NCI-H526 treated with DMSO at 0.1 percent for 48 hours (cell line): ENCODE measurements at regions not wholly inside any gene's neighbourhood (a gene's known extent, or its start where the extent isn't known, plus 50 kb on each side); places are given as distances from the start of the nearest gene placed in this dataset.
"Not testable (repeated sequence)": the region's sequence is repeated elsewhere in the genome, so short reads cannot be mapped to it uniquely, and the experiment has no call there.

ENCODE experiments used
- DNase-seq: peaks from one replicate; lab custom pipeline; 2025; lab: John Stamatoyannopoulos, UW

- DNase-seq, result not testable (repeated sequence)
These were observed 224.3 kb upstream of the ID4 start for GRCh38 chr6:19612672-19613466.

GRCh38 chr6:19613678-19614077, 223.5 kb upstream of the ID4 start:
- DNase-seq, result no peak

- no peak for DNase-seq
These were observed 221.1 kb upstream of the ID4 start for GRCh38 chr6:19616022-19616421.

GRCh38 chr6:19632230-19632629, 204.9 kb upstream of the ID4 start:
- DNase-seq, result no peak

GRCh38 chr6:19632786-19633185, 204.4 kb upstream of the ID4 start:
- DNase-seq, result no peak

- DNase-seq, result no peak
These were observed 201.4 kb upstream of the ID4 start for GRCh38 chr6:19635728-19636127.

- no peak for DNase-seq
These were observed 200.2 kb upstream of the ID4 start for GRCh38 chr6:19637010-19637409.

GRCh38 chr6:19638931-19639330, 198.2 kb upstream of the ID4 start:
- DNase-seq, result no peak

GRCh38 chr6:19643287-19643686, 193.9 kb upstream of the ID4 start:
- no peak for DNase-seq

GRCh38 chr6:19643713-19644112, 193.5 kb upstream of the ID4 start:
- no peak for DNase-seq

- DNase-seq, result peak; percentile 45
These were observed 181.4 kb upstream of the ID4 start for GRCh38 chr6:19655744-19656143.

- DNase-seq, result no peak
These were observed 176.9 kb upstream of the ID4 start for GRCh38 chr6:19660123-19660910.

GRCh38 chr6:19662911-19663310, 174.3 kb upstream of the ID4 start:
- no peak for DNase-seq

- DNase-seq, result peak; percentile 30
These were observed 173.7 kb upstream of the ID4 start for GRCh38 chr6:19663479-19663878.

- no peak for DNase-seq
These were observed 173.1 kb upstream of the ID4 start for GRCh38 chr6:19664050-19664449.

GRCh38 chr6:19664878-19665612, 172.1 kb upstream of the ID4 start:
- no peak for DNase-seq

- no peak for DNase-seq
These were observed 171.6 kb upstream of the ID4 start for GRCh38 chr6:19665613-19665909.

- no peak for DNase-seq
These were observed 168.5 kb upstream of the ID4 start for GRCh38 chr6:19668710-19669109.

GRCh38 chr6:19669206-19669605, 168.0 kb upstream of the ID4 start:
- DNase-seq, result no peak

GRCh38 chr6:19682859-19683258, 154.3 kb upstream of the ID4 start:
- DNase-seq, result no peak

- no peak for DNase-seq
These were observed 146.7 kb upstream of the ID4 start for GRCh38 chr6:19690325-19691075.

GRCh38 chr6:19691465-19692167, 145.6 kb upstream of the ID4 start:
- DNase-seq, result no peak
